WTC11 (cell line): ENCODE measurements at regions not wholly inside any gene's neighbourhood (a gene's known extent, or its start where the extent isn't known, plus 50 kb on each side); places are given as distances from the start of the nearest gene placed in this dataset.
A peak's percentile ranks its signal among the peaks of the same experiment; 100 is the strongest.
"Not testable (repeated sequence)": the region's sequence is repeated elsewhere in the genome, so short reads cannot be mapped to it uniquely, and the experiment has no call there.

Experiments
- ATAC-seq: fragments of 200-7000 bp; cut with Tn5 transposase; 2 replicates; pipeline ENCODE4 v1.10.0; 2021; ENCODE audit warnings: mild to moderate bottlenecking, moderate library complexity
- CTCF ChIA-PET: fragments of 300-600 bp; sonication (Branson Sonifier 250); formaldehyde crosslinking; loops from one replicate; lab custom pipeline; 2021; ENCODE audit warnings: antibody characterized with exemption; lab: Charles Lee
- POLR2A ChIA-PET: fragments of 350-600 bp; sonication (Branson Sonifier 250); formaldehyde crosslinking; loops from one replicate; lab custom pipeline; 2021; ENCODE audit warnings: antibody characterized with exemption; lab: Charles Lee
- DNase-seq: peaks from one replicate; pipeline ENCODE4 v3.0.0; 2021; ENCODE audit warnings: low spot score
- H3K27ac Mint-ChIP-seq: 2 replicates; pipeline ENCODE4 v1.8.0; 2021; ENCODE audit warnings: mixed read lengths
- H3K27me3 Mint-ChIP-seq: 2 replicates; pipeline ENCODE4 v1.8.0; 2021; ENCODE audit warnings: low read depth, mild to moderate bottlenecking, moderate library complexity, mixed read lengths
- H3K36me3 Mint-ChIP-seq: 2 replicates; pipeline ENCODE4 v1.8.0; 2021; ENCODE audit warnings: mixed read lengths
- H3K4me1 Mint-ChIP-seq: 2 replicates; pipeline ENCODE4 v1.8.0; 2022; ENCODE audit warnings: mixed read lengths
- H3K4me3 Mint-ChIP-seq: 2 replicates; pipeline ENCODE4 v1.8.0; 2021; ENCODE audit warnings: mild to moderate bottlenecking, moderate library complexity, mixed read lengths
- H3K9me3 Mint-ChIP-seq: 2 replicates; pipeline ENCODE4 v1.8.0; 2021; ENCODE audit warnings: mixed read lengths
- CREB1 ChIP-seq: sonication (generic); formaldehyde crosslinking; IDR thresholded peaks from 2 replicates; pipeline ENCODE4 v1.8.0; 2023; ENCODE audit warnings: mild to moderate bottlenecking, missing genetic modification reagents
- CREM ChIP-seq: sonication (generic); formaldehyde crosslinking; IDR thresholded peaks from 2 replicates; pipeline ENCODE4 v1.8.1; 2022; ENCODE audit warnings: mild to moderate bottlenecking, missing genetic modification reagents, moderate library complexity
- E2F1 ChIP-seq: sonication (generic); formaldehyde crosslinking; IDR thresholded peaks from 2 replicates; pipeline ENCODE4 v1.8.0; 2022; ENCODE audit warnings: mild to moderate bottlenecking, missing genetic modification reagents
- FOXK1 ChIP-seq: sonication (generic); formaldehyde crosslinking; IDR thresholded peaks from 2 replicates; pipeline ENCODE4 v1.8.0; 2022; ENCODE audit warnings: mild to moderate bottlenecking, moderate library complexity, missing genetic modification reagents
- FOXP1 ChIP-seq: sonication (generic); formaldehyde crosslinking; IDR thresholded peaks from 2 replicates; pipeline ENCODE4 v1.8.0; 2022; ENCODE audit warnings: missing genetic modification reagents, mild to moderate bottlenecking, moderate library complexity, borderline replicate concordance
- GRHL2 ChIP-seq: fragments of 250-450 bp; sonication (Bioruptor Pico); IDR thresholded peaks from 2 replicates; pipeline ENCODE4 v1.8.0; 2022; ENCODE audit warnings: mild to moderate bottlenecking, moderate library complexity; ENCODE audit not compliant: insufficient replicate concordance, severe bottlenecking
- HMGXB4 ChIP-seq: sonication (generic); formaldehyde crosslinking; IDR thresholded peaks from 2 replicates; pipeline ENCODE4 v1.8.1; 2023; ENCODE audit warnings: mild to moderate bottlenecking, moderate library complexity, missing genetic modification reagents
- JAZF1 ChIP-seq: fragments of 250-450 bp; sonication (Bioruptor Pico); IDR thresholded peaks from 2 replicates; pipeline ENCODE4 v1.9.0; 2021; ENCODE audit warnings: moderate library complexity, mild to moderate bottlenecking, inconsistent platforms
- JUN ChIP-seq: sonication (generic); formaldehyde crosslinking; IDR thresholded peaks from 2 replicates; pipeline ENCODE4 v1.8.0; 2023; ENCODE audit warnings: mild to moderate bottlenecking, missing genetic modification reagents
- MAX ChIP-seq: sonication (generic); formaldehyde crosslinking; IDR thresholded peaks from 2 replicates; pipeline ENCODE4 v1.8.0; 2022; ENCODE audit warnings: mild to moderate bottlenecking, missing genetic modification reagents
- MLX ChIP-seq: sonication (generic); formaldehyde crosslinking; IDR thresholded peaks from 2 replicates; pipeline ENCODE4 v1.8.1; 2023; ENCODE audit warnings: mild to moderate bottlenecking, missing genetic modification reagents, moderate library complexity
- OVOL2 ChIP-seq: fragments of 250-450 bp; sonication (Bioruptor Pico); IDR thresholded peaks from 2 replicates; pipeline ENCODE4 v1.9.0; 2021; ENCODE audit warnings: mild to moderate bottlenecking, borderline replicate concordance
- PRRX2 ChIP-seq: fragments of 250-450 bp; sonication (Bioruptor Pico); IDR thresholded peaks from 2 replicates; pipeline ENCODE4 v1.8.0; 2021; ENCODE audit warnings: mild to moderate bottlenecking
- SOX15 ChIP-seq: fragments of 250-450 bp; sonication (Bioruptor Pico); IDR thresholded peaks from 2 replicates; pipeline ENCODE4 v1.9.0; 2021; ENCODE audit warnings: mild to moderate bottlenecking
- TEAD1 ChIP-seq: sonication (generic); formaldehyde crosslinking; IDR thresholded peaks from 2 replicates; pipeline ENCODE4 v1.8.0; 2022; ENCODE audit warnings: mild to moderate bottlenecking, missing genetic modification reagents
- TP53 ChIP-seq: sonication (generic); formaldehyde crosslinking; IDR thresholded peaks from 2 replicates; pipeline ENCODE4 v1.8.1; 2023; ENCODE audit warnings: mild to moderate bottlenecking, missing genetic modification reagents
- ZNF396 ChIP-seq: fragments of 250-450 bp; sonication (Bioruptor Pico); IDR thresholded peaks from 2 replicates; pipeline ENCODE4 v1.8.0; 2021; ENCODE audit warnings: mild to moderate bottlenecking, moderate library complexity, borderline replicate concordance
- TF ChIP-seq, protein P1 (sequence below): fragments of 200-600 bp; IDR thresholded peaks from 2 replicates; pipeline ENCODE4 v1.8.0; 2022; ENCODE audit warnings: antibody characterized with exemption
- TF ChIP-seq, protein P2 (sequence below): fragments of 250-450 bp; sonication (Bioruptor Pico); IDR thresholded peaks from 2 replicates; pipeline ENCODE4 v2.1.2; 2022; ENCODE audit warnings: mild to moderate bottlenecking, moderate library complexity

GRCh38 chr2:153287109-153287801 is 191.3 kb downstream of the RPRM start:
- Mint-ChIP-seq H3K4me1 (peaks cover 9% of the 10 kb centered on the region), H3K36me3 (no peaks in the 10 kb centered on the region; the same call in 1 of the 2 replicates), H3K27ac (no peak overlapping the region), H3K4me3 (peak overlapping the region; percentile 49), H3K27me3 (no peaks in the 10 kb centered on the region), H3K9me3 (peaks cover 12% of the 10 kb centered on the region; the same call in 1 of the 2 replicates)
- 0 out of 2 replicates have a peak, but pooled peaks have one; percentile 55 for TF ChIP-seq HMGXB4 (CRISPR knock-in tag)
- TF ChIP-seq, protein P1, sequence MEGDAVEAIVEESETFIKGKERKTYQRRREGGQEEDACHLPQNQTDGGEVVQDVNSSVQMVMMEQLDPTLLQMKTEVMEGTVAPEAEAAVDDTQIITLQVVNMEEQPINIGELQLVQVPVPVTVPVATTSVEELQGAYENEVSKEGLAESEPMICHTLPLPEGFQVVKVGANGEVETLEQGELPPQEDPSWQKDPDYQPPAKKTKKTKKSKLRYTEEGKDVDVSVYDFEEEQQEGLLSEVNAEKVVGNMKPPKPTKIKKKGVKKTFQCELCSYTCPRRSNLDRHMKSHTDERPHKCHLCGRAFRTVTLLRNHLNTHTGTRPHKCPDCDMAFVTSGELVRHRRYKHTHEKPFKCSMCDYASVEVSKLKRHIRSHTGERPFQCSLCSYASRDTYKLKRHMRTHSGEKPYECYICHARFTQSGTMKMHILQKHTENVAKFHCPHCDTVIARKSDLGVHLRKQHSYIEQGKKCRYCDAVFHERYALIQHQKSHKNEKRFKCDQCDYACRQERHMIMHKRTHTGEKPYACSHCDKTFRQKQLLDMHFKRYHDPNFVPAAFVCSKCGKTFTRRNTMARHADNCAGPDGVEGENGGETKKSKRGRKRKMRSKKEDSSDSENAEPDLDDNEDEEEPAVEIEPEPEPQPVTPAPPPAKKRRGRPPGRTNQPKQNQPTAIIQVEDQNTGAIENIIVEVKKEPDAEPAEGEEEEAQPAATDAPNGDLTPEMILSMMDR, result peak; percentile 57; the same call in 1 of the 2 replicates
- TF ChIP-seq FOXK1, result 0 out of 2 replicates have a peak, but pooled peaks have one; percentile 54
- no peak for TF ChIP-seq PRRX2
- no peak for TF ChIP-seq TEAD1 (CRISPR knock-in tag)
- peak; percentile 43; the same call in 1 of the 2 replicates for TF ChIP-seq MAX
- no peak for TF ChIP-seq MLX (CRISPR knock-in tag)
- TF ChIP-seq, protein P2, sequence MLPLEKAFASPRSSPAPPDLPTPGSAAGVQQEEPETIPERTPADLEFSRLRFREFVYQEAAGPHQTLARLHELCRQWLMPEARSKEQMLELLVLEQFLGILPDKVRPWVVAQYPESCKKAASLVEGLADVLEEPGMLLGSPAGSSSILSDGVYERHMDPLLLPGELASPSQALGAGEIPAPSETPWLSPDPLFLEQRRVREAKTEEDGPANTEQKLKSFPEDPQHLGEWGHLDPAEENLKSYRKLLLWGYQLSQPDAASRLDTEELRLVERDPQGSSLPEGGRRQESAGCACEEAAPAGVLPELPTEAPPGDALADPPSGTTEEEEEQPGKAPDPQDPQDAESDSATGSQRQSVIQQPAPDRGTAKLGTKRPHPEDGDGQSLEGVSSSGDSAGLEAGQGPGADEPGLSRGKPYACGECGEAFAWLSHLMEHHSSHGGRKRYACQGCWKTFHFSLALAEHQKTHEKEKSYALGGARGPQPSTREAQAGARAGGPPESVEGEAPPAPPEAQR (CRISPR knock-in tag), result no peak
- TF ChIP-seq FOXP1 (CRISPR knock-in tag), result peak; percentile 17; the same call in 1 of the 2 replicates
- 0 out of 2 replicates have a peak, but pooled peaks have one; percentile 20 for TF ChIP-seq CREM (CRISPR knock-in tag)
- TF ChIP-seq TP53 (CRISPR knock-in tag), result no peak
- ATAC-seq, result peak; percentile 97
- DNase-seq, result peak; percentile 82
- POLR2A ChIA-PET, result interaction anchor here (0.6 kb wide), 1 partner anchor 360 kb away, joined by 3 read pairs; no protein-coding TSS in a partner anchor
- CTCF ChIA-PET, result interaction anchor here (0.5 to 1.5 kb wide), 9 partner anchors 9 to 375 kb away, joined by 3 to 6 read pairs (median 3); no protein-coding TSS in a partner anchor

DNA sequence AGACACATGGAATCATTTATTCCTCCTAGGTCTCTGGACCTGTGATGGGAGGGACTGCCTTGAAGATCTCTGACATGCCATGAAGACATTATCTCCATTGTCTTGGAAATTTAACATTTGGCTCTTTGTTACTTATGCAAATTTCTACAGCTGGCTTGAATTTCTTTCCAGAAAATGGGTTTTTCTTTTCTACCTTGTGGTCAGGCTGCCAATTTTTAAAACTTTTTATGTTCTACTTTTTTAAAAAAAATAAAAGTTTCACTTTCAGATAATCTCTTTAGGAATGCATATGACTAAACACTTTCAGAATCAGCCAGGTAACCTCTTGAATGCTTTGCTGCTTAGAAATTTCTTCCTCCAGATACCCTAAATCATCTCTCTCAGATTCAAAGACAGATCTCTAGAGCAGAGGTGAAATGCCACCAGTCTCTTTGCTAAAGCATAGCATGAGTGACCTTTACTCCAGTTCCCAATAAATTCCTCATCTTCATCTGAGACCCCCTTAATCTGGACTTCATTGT is 209.6 kb downstream of the RPRM start:
- peaks cover 2% of the 10 kb centered on the region; the same call in 1 of the 2 replicates for H3K27me3 Mint-ChIP-seq
- TF ChIP-seq OVOL2 (CRISPR knock-in tag) (no peak), GRHL2 (CRISPR knock-in tag) (no peak), JUN (CRISPR knock-in tag) (no peak), SOX15 (no peak), E2F1 (CRISPR knock-in tag) (no peak), JAZF1 (CRISPR knock-in tag) (no peak), ZNF396 (CRISPR knock-in tag) (no peak), CREB1 (CRISPR knock-in tag) (no peak), TEAD1 (CRISPR knock-in tag) (no peak)
- H3K9me3 Mint-ChIP-seq, result peaks cover 50% of the 10 kb centered on the region
- DNase-seq (no peak), ATAC-seq (no peak)
- POLR2A ChIA-PET, result no interaction called here
- H3K4me3 Mint-ChIP-seq, result no peak overlapping the region
- peaks cover 19% of the 10 kb centered on the region for H3K36me3 Mint-ChIP-seq
- H3K4me1 Mint-ChIP-seq, result no peaks in the 10 kb centered on the region
- CTCF ChIA-PET, result no interaction called here
- no peak overlapping the region for H3K27ac Mint-ChIP-seq

DNA sequence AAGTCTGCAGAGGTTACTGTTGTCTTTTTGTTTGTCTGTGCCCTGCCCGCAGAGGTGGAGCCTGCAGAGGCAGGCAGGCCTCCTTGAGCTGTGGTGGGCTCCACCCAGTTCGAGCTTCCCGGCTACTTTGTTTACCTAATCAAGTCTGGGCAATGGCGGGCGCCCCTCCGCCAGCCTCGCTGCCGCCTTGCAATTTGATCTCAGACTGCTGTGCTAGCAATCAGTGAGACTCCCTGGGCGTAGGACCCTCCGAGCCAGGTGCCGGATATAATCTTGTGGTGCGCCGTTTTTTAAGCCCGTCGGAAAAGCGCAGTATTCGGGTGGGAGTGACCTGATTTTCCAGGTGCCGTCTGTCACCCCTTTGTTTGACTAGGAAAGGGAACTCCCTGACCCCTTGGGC is 221.7 kb downstream of the RPRM start:
- not testable (repeated sequence) for ATAC-seq

GRCh38 chr2:153246636-153247035 is 231.9 kb downstream of the RPRM start:
- H3K27ac Mint-ChIP-seq, ATAC-seq, POLR2A ChIA-PET, H3K9me3 Mint-ChIP-seq, CTCF ChIA-PET, DNase-seq, H3K36me3 Mint-ChIP-seq, H3K4me3 Mint-ChIP-seq: not testable (repeated sequence)
- peaks cover 24% of the 10 kb centered on the region for H3K4me1 Mint-ChIP-seq
- H3K27me3 Mint-ChIP-seq, result peaks cover 20% of the 10 kb centered on the region

More for the DNA sequence above, 221.7 kb downstream of the RPRM start:
- DNase-seq, CTCF ChIA-PET, H3K4me1 Mint-ChIP-seq, POLR2A ChIA-PET, H3K27ac Mint-ChIP-seq, H3K27me3 Mint-ChIP-seq: not testable (repeated sequence)
- Mint-ChIP-seq H3K4me3 (peak overlapping the region; percentile 45), H3K36me3 (peaks cover 16% of the 10 kb centered on the region), H3K9me3 (peaks cover 53% of the 10 kb centered on the region)
